Endothelial cell of umbilical vein (primary cell): ENCODE measurements at regions not wholly inside any gene's neighbourhood (a gene's known extent, or its start where the extent isn't known, plus 50 kb on each side); places are given as distances from the start of the nearest gene placed in this dataset.

Experiments
- BruUV-seq: library from RNA; stranded (reverse); fragments of 400-500 nt; replicated peaks from 2 replicates; lab custom pipeline; 2021; lab: Mats Ljungman, UMichigan
- CTCF ChIA-PET: fragments of 300-600, 350-600 bp; sonication (Branson Sonifier 250); formaldehyde crosslinking; loops from one replicate; lab custom pipeline; 2021; ENCODE audit warnings: antibody characterized with exemption, inconsistent platforms; lab: Charles Lee
- POLR2A ChIA-PET: fragments of 300-600, 350-600 bp; sonication (Branson Sonifier 250); formaldehyde crosslinking; loops from one replicate; lab custom pipeline; 2021; ENCODE audit warnings: antibody characterized with exemption, inconsistent platforms; lab: Charles Lee
- DNase-seq: peaks from one replicate; pipeline ENCODE4 v3.0.0-alpha.2; 2011; ENCODE audit warnings: low read depth, low spot score
- FAIRE-seq: peaks from 2 replicates; lab custom pipeline; 2011; peaks lifted over from hg19 to GRCh38; lab: Jason Lieb, UNC
- H2AFZ ChIP-seq: 2 replicates; pipeline ENCODE4 v1.6.0; 2012; ENCODE audit warnings: low read depth, low read length, control low read depth, inconsistent platforms
- H3K27ac ChIP-seq: 2 replicates; pipeline ENCODE4 v1.5.1; 2011; ENCODE audit warnings: low read depth, mild to moderate bottlenecking, control low read depth, low read length, moderate library complexity; ENCODE audit not compliant: insufficient read depth
- H3K27me3 ChIP-seq, 2 experiments: 2 replicates each; pipeline versions ENCODE4 v1.6.0 to v1.6.1; 2011; ENCODE audit warnings: low read length in 2 of 2, mixed read lengths in 1 of 2; ENCODE audit not compliant: control insufficient read depth in 2 of 2, insufficient read depth in 2 of 2
- H3K36me3 ChIP-seq, 2 experiments: 2 replicates in 1 of 2; 3 replicates in 1 of 2; pipeline ENCODE4 v1.5.1; 2011; ENCODE audit warnings: low read length in 2 of 2, mild to moderate bottlenecking in 1 of 2, moderate library complexity in 1 of 2; ENCODE audit not compliant: control insufficient read depth in 2 of 2, insufficient read depth in 2 of 2; ENCODE audit errors: extremely low read depth in 1 of 2
- H3K4me1 ChIP-seq: 3 replicates; pipeline ENCODE4 v1.5.1; 2011; ENCODE audit warnings: mild to moderate bottlenecking, low read length; ENCODE audit not compliant: control insufficient read depth, insufficient read depth; ENCODE audit errors: extremely low read depth
- H3K4me2 ChIP-seq: 2 replicates; pipeline ENCODE4 v1.6.1; 2011; ENCODE audit warnings: low read length, control low read depth, mixed read lengths; ENCODE audit not compliant: insufficient read depth
- H3K4me3 ChIP-seq, 3 experiments: fragments of 200-600 bp in 1 of 3; sonication (generic), shearing (Covaris generic) in 1 of 3; replicated peaks in 1 of 3; 2 replicates each; pipeline ENCODE4 v1.5.1; 2011 to 2016; ENCODE audit warnings: control low read depth in 3 of 3, low read length in 3 of 3, mild to moderate bottlenecking in 2 of 3, inconsistent platforms in 1 of 3, low read depth in 1 of 3, moderate library complexity in 1 of 3; ENCODE audit not compliant: insufficient read depth in 1 of 3
- H3K79me2 ChIP-seq: 2 replicates; pipeline ENCODE4 v1.6.0; 2012; ENCODE audit warnings: low read length, inconsistent platforms; ENCODE audit not compliant: control insufficient read depth, insufficient read depth
- H3K9ac ChIP-seq: replicated peaks from 2 replicates; pipeline ENCODE3; 2011; ENCODE audit warnings: low read length, control low read depth; ENCODE audit not compliant: insufficient read depth; ENCODE audit errors: extremely low read depth
- H3K9me1 ChIP-seq: replicated peaks from 3 replicates; pipeline ENCODE4 v1.6.0; 2011; ENCODE audit warnings: mild to moderate bottlenecking, low read length; ENCODE audit not compliant: control insufficient read depth, insufficient read depth; ENCODE audit errors: extremely low read depth
- H3K9me3 ChIP-seq: replicated peaks from 2 replicates; pipeline ENCODE4 v1.5.1; 2012; ENCODE audit warnings: low read length, inconsistent platforms; ENCODE audit not compliant: control insufficient read depth, insufficient read depth
- H4K20me1 ChIP-seq: replicated peaks from 2 replicates; pipeline ENCODE3; 2011; ENCODE audit warnings: mild to moderate bottlenecking, low read length; ENCODE audit not compliant: control insufficient read depth, insufficient read depth; ENCODE audit errors: extremely low read depth
- EZH2 ChIP-seq: IDR thresholded peaks from 2 replicates; pipeline ENCODE4 v1.6.1; 2012; ENCODE audit warnings: borderline replicate concordance, low read depth, mild to moderate bottlenecking, moderate library complexity, low read length, inconsistent platforms; ENCODE audit not compliant: severe bottlenecking
- FOS ChIP-seq: IDR thresholded peaks from 2 replicates; pipeline ENCODE4 v1.6.1; 2011; ENCODE audit warnings: mild to moderate bottlenecking, low read length, moderate library complexity, borderline replicate concordance; ENCODE audit not compliant: insufficient read depth
- GATA2 ChIP-seq: IDR thresholded peaks from 2 replicates; pipeline ENCODE4 v1.7.0; 2011; ENCODE audit warnings: low read depth, mild to moderate bottlenecking, moderate library complexity, mixed read lengths, low read length; ENCODE audit not compliant: insufficient read length, insufficient read depth
- JUN ChIP-seq: IDR thresholded peaks from 2 replicates; pipeline ENCODE4 v1.6.1; 2011; ENCODE audit warnings: borderline replicate concordance, low read depth; ENCODE audit not compliant: insufficient read length, insufficient read depth
- MYC ChIP-seq: IDR thresholded peaks from one replicate; pipeline ENCODE4 v1.6.1; 2011; ENCODE audit warnings: mild to moderate bottlenecking, low read depth, low read length
- POLR2A ChIP-seq: IDR thresholded peaks from 2 replicates; pipeline ENCODE4 v1.6.1; 2012; ENCODE audit warnings: low read depth, mild to moderate bottlenecking, control low read depth, low read length
- POLR2AphosphoS5 ChIP-seq: IDR thresholded peaks from 2 replicates; pipeline ENCODE4 v1.6.1; 2012; ENCODE audit warnings: low read depth, mild to moderate bottlenecking, control low read depth, low read length, moderate library complexity; ENCODE audit not compliant: insufficient read depth
- dilution Hi-C: fragments of 300-500 bp; cut with MboI; formaldehyde crosslinking; loops from one replicate; pipeline ENCODE4 v1.15.0; 2019; ENCODE audit warnings: low sequenced_read_pairs; ENCODE audit not compliant: extremely low pct_ligation_motif_present
- intact Hi-C: fragments of 100-400 bp; cut with micrococcal nuclease; formaldehyde crosslinking; loops from one replicate; pipeline ENCODE4 v1.10.0; 2022
- TF ChIP-seq, protein P1 (sequence below): IDR thresholded peaks from 2 replicates; pipeline ENCODE4 v1.6.1; 2011; ENCODE audit not compliant: insufficient read depth, insufficient read length
- TF ChIP-seq, protein P2 (sequence below), 2 donors: IDR thresholded peaks; 1 replicate in 1 of 2; 2 replicates in 1 of 2; pipeline ENCODE4 v1.5.1; 2011; ENCODE audit warnings: low read length in 2 of 2, mild to moderate bottlenecking in 2 of 2, moderate library complexity in 2 of 2, control low read depth in 1 of 2, inconsistent platforms in 1 of 2, low read depth in 1 of 2; ENCODE audit not compliant: insufficient read depth in 1 of 2; ENCODE audit errors: extremely low read depth in 1 of 2

DNA sequence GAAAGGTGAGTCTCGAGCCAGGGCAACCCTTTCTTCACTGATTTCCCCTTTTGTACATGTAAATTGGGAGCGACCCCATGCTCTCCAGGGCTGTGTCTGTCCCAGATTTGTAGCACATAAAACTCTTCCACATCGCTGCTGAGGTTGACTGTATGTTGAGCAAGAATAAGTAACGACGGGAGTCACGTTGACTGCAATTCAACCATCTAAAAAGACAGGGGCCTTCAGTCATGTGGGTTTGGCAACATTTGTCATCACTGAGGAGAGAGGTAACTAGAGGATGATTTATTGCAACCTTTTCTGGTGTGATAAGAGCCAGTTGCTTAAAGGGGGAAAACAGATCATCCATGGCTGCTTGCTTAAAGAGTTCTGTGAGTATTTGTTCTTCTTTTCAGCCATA lies 159.4 kb upstream of the SULF2 start:
- no TSS peak for BruUV-seq
- Histone ChIP-seq H3K79me2 (no peaks in the 10 kb centered on the region), H2AFZ (no peak overlapping the region), H3K4me1 (peaks cover 3% of the 10 kb centered on the region), H3K4me3 (no peak overlapping the region), H3K9me1 (no peaks in the 10 kb centered on the region), H3K9ac (no peak overlapping the region), H3K27me3 (peaks cover 0 to 5% of the 10 kb centered on the region in 2 experiments), H4K20me1 (no peaks in the 10 kb centered on the region), H3K27ac (no peak overlapping the region), H3K4me2 (no peak overlapping the region), H3K9me3 (no peaks in the 10 kb centered on the region), H3K36me3 (no peaks in the 10 kb centered on the region)
- CTCF ChIA-PET = no interaction called here
- DNase-seq = no peak
- dilution Hi-C loops = no loop called here
- FAIRE-seq = peak; percentile 12
- TF ChIP-seq EZH2 (no peak), FOS (no peak), POLR2A (no peak), GATA2 (no peak), JUN (no peak), MYC (no peak), POLR2AphosphoS5 (no peak)
- TF ChIP-seq, protein P1, sequence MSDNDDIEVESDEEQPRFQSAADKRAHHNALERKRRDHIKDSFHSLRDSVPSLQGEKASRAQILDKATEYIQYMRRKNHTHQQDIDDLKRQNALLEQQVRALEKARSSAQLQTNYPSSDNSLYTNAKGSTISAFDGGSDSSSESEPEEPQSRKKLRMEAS = no peak
- TF ChIP-seq, protein P2, sequence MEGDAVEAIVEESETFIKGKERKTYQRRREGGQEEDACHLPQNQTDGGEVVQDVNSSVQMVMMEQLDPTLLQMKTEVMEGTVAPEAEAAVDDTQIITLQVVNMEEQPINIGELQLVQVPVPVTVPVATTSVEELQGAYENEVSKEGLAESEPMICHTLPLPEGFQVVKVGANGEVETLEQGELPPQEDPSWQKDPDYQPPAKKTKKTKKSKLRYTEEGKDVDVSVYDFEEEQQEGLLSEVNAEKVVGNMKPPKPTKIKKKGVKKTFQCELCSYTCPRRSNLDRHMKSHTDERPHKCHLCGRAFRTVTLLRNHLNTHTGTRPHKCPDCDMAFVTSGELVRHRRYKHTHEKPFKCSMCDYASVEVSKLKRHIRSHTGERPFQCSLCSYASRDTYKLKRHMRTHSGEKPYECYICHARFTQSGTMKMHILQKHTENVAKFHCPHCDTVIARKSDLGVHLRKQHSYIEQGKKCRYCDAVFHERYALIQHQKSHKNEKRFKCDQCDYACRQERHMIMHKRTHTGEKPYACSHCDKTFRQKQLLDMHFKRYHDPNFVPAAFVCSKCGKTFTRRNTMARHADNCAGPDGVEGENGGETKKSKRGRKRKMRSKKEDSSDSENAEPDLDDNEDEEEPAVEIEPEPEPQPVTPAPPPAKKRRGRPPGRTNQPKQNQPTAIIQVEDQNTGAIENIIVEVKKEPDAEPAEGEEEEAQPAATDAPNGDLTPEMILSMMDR (IDR thresholded peaks at IDR 0.05; ENCODE audit: extremely low read depth in 1 of 2, insufficient read depth in 1 of 2, low read depth in 1 of 2, low read length in 2 of 2) = no peak
- intact Hi-C loops = no loop called here
- POLR2A ChIA-PET = no interaction called here
